Astrocyte of the cerebellum (primary cell): ENCODE measurements at regions not wholly inside any gene's neighbourhood (a gene's known extent, or its start where the extent isn't known, plus 50 kb on each side); places are given as distances from the start of the nearest gene placed in this dataset.

Experiments used
- DNase-seq: peaks from one replicate; pipeline ENCODE4 v3.0.0-alpha.2; 2011; ENCODE audit warnings: low read depth
- H3K4me3 ChIP-seq: 2 replicates; pipeline ENCODE4 v1.5.1; 2011; ENCODE audit warnings: mild to moderate bottlenecking, low read depth, low read length, moderate library complexity
- in situ Hi-C: cut with HindIII; loops from 2 replicates; pipeline ENCODE4 v1.10.0; 2017; ENCODE audit warnings: low sequenced_read_pairs
- TF ChIP-seq, protein P1 (sequence below): IDR thresholded peaks from 2 replicates; pipeline ENCODE4 v1.5.1; 2012; ENCODE audit warnings: low read length, low read depth, moderate library complexity, mild to moderate bottlenecking; ENCODE audit errors: missing control alignments

DNA sequence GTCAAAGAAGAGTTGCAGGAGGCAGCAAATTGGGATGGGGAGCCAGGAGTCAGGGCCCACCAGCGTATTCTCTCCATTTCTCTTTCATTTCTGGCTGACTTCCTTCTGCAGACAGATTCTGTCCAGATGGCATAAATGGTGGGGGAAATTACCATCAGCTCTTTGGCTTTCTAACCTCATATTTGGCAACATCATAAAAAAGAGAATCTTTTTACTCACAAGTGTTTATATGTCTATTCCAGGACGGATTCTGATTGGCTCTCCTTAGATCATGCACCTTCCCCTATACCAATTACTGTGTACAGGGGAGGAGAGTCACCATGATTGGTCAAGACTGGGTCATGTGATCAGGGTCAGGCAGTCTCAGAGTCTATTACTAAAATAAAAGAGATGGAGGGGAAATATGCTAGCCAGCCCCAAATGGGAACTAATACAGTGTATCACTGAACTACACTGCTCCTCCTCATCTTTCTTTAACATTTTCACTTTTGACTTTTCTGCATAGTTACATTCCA, 537.1 kb upstream of the EEF2KMT start:
- no peak overlapping the region for H3K4me3 ChIP-seq
- TF ChIP-seq, protein P1, sequence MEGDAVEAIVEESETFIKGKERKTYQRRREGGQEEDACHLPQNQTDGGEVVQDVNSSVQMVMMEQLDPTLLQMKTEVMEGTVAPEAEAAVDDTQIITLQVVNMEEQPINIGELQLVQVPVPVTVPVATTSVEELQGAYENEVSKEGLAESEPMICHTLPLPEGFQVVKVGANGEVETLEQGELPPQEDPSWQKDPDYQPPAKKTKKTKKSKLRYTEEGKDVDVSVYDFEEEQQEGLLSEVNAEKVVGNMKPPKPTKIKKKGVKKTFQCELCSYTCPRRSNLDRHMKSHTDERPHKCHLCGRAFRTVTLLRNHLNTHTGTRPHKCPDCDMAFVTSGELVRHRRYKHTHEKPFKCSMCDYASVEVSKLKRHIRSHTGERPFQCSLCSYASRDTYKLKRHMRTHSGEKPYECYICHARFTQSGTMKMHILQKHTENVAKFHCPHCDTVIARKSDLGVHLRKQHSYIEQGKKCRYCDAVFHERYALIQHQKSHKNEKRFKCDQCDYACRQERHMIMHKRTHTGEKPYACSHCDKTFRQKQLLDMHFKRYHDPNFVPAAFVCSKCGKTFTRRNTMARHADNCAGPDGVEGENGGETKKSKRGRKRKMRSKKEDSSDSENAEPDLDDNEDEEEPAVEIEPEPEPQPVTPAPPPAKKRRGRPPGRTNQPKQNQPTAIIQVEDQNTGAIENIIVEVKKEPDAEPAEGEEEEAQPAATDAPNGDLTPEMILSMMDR: no peak
- in situ Hi-C loops: no loop called here
- no peak for DNase-seq

- H3K4me3 ChIP-seq: no peak overlapping the region
- in situ Hi-C loops: no loop called here
- DNase-seq: peak; percentile 6
- TF ChIP-seq, protein P1: peak; percentile 56
These were observed 536.3 kb upstream of the EEF2KMT start for GRCh38 chr16:5633845-5634440.

DNA sequence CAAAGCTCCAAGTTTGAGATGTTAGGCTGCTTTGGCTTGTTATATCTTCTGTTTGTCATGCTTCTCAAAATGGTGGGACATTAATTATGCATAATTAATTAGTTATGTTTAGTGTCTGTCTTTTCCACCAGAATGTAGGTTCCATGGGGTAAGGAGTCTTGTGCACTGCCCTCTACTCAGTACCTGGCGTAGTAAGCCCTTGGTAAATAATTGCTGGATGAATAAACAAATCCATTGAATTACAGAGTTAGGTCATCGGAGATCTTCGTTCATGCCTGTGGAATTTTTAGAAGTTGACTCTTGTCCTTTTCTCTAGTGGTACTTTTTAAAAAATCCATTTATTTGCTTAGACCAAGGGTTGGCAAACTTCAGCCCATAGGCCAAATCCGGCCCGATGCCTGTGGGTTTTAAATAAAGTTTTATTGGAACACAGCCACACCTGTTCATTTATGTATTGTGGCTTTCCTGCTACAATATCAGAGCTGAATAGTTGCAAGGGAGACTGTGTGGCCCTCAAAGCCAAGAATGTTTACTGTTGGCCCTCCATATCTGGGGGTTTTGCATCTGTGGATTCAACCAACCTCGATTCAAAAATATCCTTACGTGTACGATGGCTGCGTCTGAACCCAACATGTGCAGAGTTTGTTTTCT, 524.8 kb upstream of the EEF2KMT start:
- H3K4me3 ChIP-seq: no peak overlapping the region
- DNase-seq: no peak
- in situ Hi-C loops: no loop called here
- TF ChIP-seq, protein P1: no peak

DNA sequence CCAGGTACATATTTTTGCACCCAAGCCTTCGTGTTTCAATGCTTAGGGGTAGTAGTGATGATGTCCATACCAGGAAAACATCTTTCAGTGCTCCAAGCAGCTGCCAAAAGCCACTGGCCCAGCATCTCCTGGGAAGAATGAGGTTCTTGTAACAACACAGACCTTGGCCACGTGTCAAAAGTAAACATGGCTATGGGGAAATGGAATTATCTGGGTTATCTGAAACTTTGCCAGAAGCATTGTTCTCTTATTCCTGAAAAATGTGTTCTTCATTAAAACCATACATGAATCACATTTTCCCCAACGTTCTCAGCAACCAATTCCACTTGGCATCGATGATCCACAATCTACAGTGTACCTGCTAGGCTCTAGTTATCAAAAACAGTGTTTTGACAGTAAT, 524.2 kb upstream of the EEF2KMT start:
- TF ChIP-seq, protein P1: no peak
- in situ Hi-C loops: no loop called here
- peak; percentile 44 for DNase-seq
- H3K4me3 ChIP-seq: no peak overlapping the region

DNA sequence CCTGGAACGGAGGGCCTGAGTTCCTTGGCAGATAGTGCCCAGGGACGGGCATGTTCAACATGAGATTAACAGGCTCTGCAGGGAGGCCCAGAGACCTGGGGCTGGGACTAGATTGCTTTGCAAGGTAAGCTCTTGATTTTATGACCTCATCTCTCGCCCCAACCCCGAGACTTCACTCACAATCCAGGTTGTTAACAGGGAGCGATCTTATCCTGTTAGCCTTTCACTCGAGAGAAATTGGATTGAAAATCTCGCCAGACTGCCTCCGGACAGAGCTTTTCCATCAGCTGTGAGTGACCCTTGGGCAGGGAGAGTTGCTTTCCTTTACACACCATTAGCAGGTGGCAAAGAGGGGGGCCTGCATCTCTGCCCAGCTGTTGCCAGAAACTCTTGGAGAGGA, 521.7 kb upstream of the EEF2KMT start:
- DNase-seq: no peak
- no peak overlapping the region for H3K4me3 ChIP-seq
- in situ Hi-C loops: no loop called here
- TF ChIP-seq, protein P1: no peak

- in situ Hi-C loops: no loop called here
- no peak overlapping the region for H3K4me3 ChIP-seq
- TF ChIP-seq, protein P1: no peak
- DNase-seq: no peak
These were observed 519.2 kb upstream of the EEF2KMT start for GRCh38 chr16:5616841-5617240.
